Lower leg skin (tissue), 4 donors: ENCODE measurements at regions not wholly inside any gene's neighbourhood (a gene's known extent, or its start where the extent isn't known, plus 50 kb on each side); places are given as distances from the start of the nearest gene placed in this dataset.

ENCODE experiments used
- DNase-seq, 2 donors: peaks; one replicate each; pipeline ENCODE4 v3.0.0-alpha.2; 2019; ENCODE audit warnings: low spot score in 2 of 2
- H3K4me3 ChIP-seq: fragments of 200-600 bp; sonication (generic); 2 replicates; pipeline ENCODE4 v1.5.1; 2017; ENCODE audit warnings: mild to moderate bottlenecking, low read depth; ENCODE audit not compliant: poor library complexity, severe bottlenecking
- CTCF ChIP-seq, 3 donors: fragments of 450-650 bp; IDR thresholded peaks; one replicate each; pipeline ENCODE4 v1.5.1; 2016; ENCODE audit warnings: antibody characterized with exemption in 3 of 3, mild to moderate bottlenecking in 3 of 3, moderate library complexity in 2 of 3
- POLR2A ChIP-seq, 2 donors: fragments of 450-650 bp; IDR thresholded peaks; one replicate each; pipeline ENCODE4 v1.6.1; 2016 to 2017; ENCODE audit warnings: antibody characterized with exemption in 2 of 2, mild to moderate bottlenecking in 1 of 2, moderate library complexity in 1 of 2
- WGBS, 2 donors: methylation state at CpG; one replicate each; pipeline ENCODE4 v1.1.5; 2018; 5-methylcytosine and 5-hydroxymethylcytosine counted together
- intact Hi-C: fragments of 100-400 bp; cut with DNase I; formaldehyde crosslinking; loops from one replicate; pipeline ENCODE4 v1.15.0; 2023; ENCODE audit warnings: low total_unique reads

GRCh38 chr4:45985038-45985437 lies 138.8 kb downstream of the GABRG1 start:
- H3K4me3 ChIP-seq: no peak overlapping the region
- intact Hi-C loops: no loop called here
- no peak for DNase-seq
- TF ChIP-seq CTCF (IDR thresholded peaks at IDR 0.05): no peak
- TF ChIP-seq POLR2A (IDR thresholded peaks at IDR 0.05): no peak

GRCh38 chr4:45971108-45971507 lies 152.7 kb downstream of the GABRG1 start:
- no peak for TF ChIP-seq CTCF (IDR thresholded peaks at IDR 0.05)
- WGBS, 2 donors: 82 to 85% methylated on average over 3 of the region's 3 CpGs
- DNase-seq: no peak
- no peak overlapping the region for H3K4me3 ChIP-seq
- intact Hi-C loops: no loop called here

- DNase-seq: no peak
- H3K4me3 ChIP-seq: no peak overlapping the region
- intact Hi-C loops: no loop called here
- TF ChIP-seq CTCF (IDR thresholded peaks at IDR 0.05): no peak
- TF ChIP-seq POLR2A (IDR thresholded peaks at IDR 0.05): no peak
Measured at GRCh38 chr4:45957353-45957752, 166.5 kb downstream of the GABRG1 start.

GRCh38 chr4:45954276-45954675 lies 169.6 kb downstream of the GABRG1 start:
- TF ChIP-seq CTCF (IDR thresholded peaks at IDR 0.05) (no peak), POLR2A (IDR thresholded peaks at IDR 0.05) (no peak)
- 54 to 57% methylated on average over 3 of the region's 3 CpGs for WGBS, 2 donors
- intact Hi-C loops: no loop called here
- no peak overlapping the region for H3K4me3 ChIP-seq
- no peak for DNase-seq

GRCh38 chr4:45951153-45951552 lies 172.7 kb downstream of the GABRG1 start:
- 54 to 67% methylated on average over 1 of the region's 1 CpG for WGBS, 2 donors
- intact Hi-C loops: no loop called here
- no peak for DNase-seq
- no peak overlapping the region for H3K4me3 ChIP-seq
- TF ChIP-seq POLR2A (IDR thresholded peaks at IDR 0.05) (no peak), CTCF (IDR thresholded peaks at IDR 0.05) (no peak)

GRCh38 chr4:45946699-45947098 lies 177.2 kb downstream of the GABRG1 start:
- no peak for DNase-seq
- no peak for TF ChIP-seq CTCF (IDR thresholded peaks at IDR 0.05)
- TF ChIP-seq POLR2A (IDR thresholded peaks at IDR 0.05): no peak
- H3K4me3 ChIP-seq: no peak overlapping the region
- WGBS, 2 donors: 79 to 83% methylated on average over 1 of the region's 1 CpG
- intact Hi-C loops: no loop called here
